Suppressor macrophage (primary cell): ENCODE measurements at regions not wholly inside any gene's neighbourhood (a gene's known extent, or its start where the extent isn't known, plus 50 kb on each side); places are given as distances from the start of the nearest gene placed in this dataset.
"Not testable (repeated sequence)": the region's sequence is repeated elsewhere in the genome, so short reads cannot be mapped to it uniquely, and the experiment has no call there.

Experiments
- DNase-seq, 4 experiments: peaks; one replicate each; pipeline ENCODE4 v3.0.0-alpha.2; 2020 to 2022

- peak in 2 of 4 experiments; percentile 61 for DNase-seq
These were observed 150.9 kb upstream of the SVIL start for GRCh38 chr10:29785701-29786100.

- peak; percentile 61 to 91 (median 74) for DNase-seq
These were observed 149.5 kb upstream of the SVIL start for GRCh38 chr10:29784175-29784773.

- peak in 2 of 4 experiments; percentile 30 to 41 for DNase-seq
These were observed 148.6 kb upstream of the SVIL start for GRCh38 chr10:29783201-29783947.

GRCh38 chr10:29780639-29781038 is 145.9 kb upstream of the SVIL start:
- no peak for DNase-seq

GRCh38 chr10:29780096-29780495 is 145.3 kb upstream of the SVIL start:
- DNase-seq = no peak

GRCh38 chr10:29776246-29776645 is 141.5 kb upstream of the SVIL start:
- DNase-seq = no peak

- DNase-seq = no peak
These were observed 139.7 kb upstream of the SVIL start for GRCh38 chr10:29774475-29774874.

GRCh38 chr10:29773675-29774091 is 138.9 kb upstream of the SVIL start:
- DNase-seq = no peak

GRCh38 chr10:29772403-29772802 is 137.6 kb upstream of the SVIL start:
- no peak for DNase-seq

- no peak for DNase-seq
These were observed 136.6 kb upstream of the SVIL start for GRCh38 chr10:29771376-29771775.

GRCh38 chr10:29769277-29769676 is 134.5 kb upstream of the SVIL start:
- DNase-seq = not testable (repeated sequence)

GRCh38 chr10:29767968-29768367 is 133.2 kb upstream of the SVIL start:
- DNase-seq = no peak

- no peak for DNase-seq
These were observed 132.0 kb upstream of the SVIL start for GRCh38 chr10:29766753-29767152.

- no peak for DNase-seq
These were observed 130.6 kb upstream of the SVIL start for GRCh38 chr10:29765330-29765729.

GRCh38 chr10:29763396-29763795 is 128.6 kb upstream of the SVIL start:
- peak; percentile 57 to 87 (median 65) for DNase-seq

GRCh38 chr10:29761916-29762315 is 127.1 kb upstream of the SVIL start:
- no peak for DNase-seq

- DNase-seq = no peak
These were observed 125.5 kb upstream of the SVIL start for GRCh38 chr10:29760138-29760900.

GRCh38 chr10:29757551-29758297 is 123.0 kb upstream of the SVIL start:
- peak; percentile 23 to 66 (median 39) for DNase-seq

GRCh38 chr10:29756451-29756850 is 121.7 kb upstream of the SVIL start:
- DNase-seq = peak in 1 of 4 experiments; percentile 22

- DNase-seq = no peak
These were observed 118.5 kb upstream of the SVIL start for GRCh38 chr10:29753283-29753682.

GRCh38 chr10:29751684-29752083 is 116.9 kb upstream of the SVIL start:
- peak; percentile 46 to 83 (median 64) for DNase-seq

- peak in 2 of 4 experiments; percentile 66 to 74 for DNase-seq
These were observed 116.5 kb upstream of the SVIL start for GRCh38 chr10:29751240-29751639.

GRCh38 chr10:29749150-29749549 is 114.4 kb upstream of the SVIL start:
- DNase-seq = no peak
